Peyer's patch (tissue), 4 donors: ENCODE measurements at regions not wholly inside any gene's neighbourhood (a gene's known extent, or its start where the extent isn't known, plus 50 kb on each side); places are given as distances from the start of the nearest gene placed in this dataset.
"Not testable (repeated sequence)": the region's sequence is repeated elsewhere in the genome, so short reads cannot be mapped to it uniquely, and the experiment has no call there.

Experiments used
- DNase-seq, 3 donors: peaks; one replicate each; pipeline ENCODE4 v3.0.0-alpha.2; 2017 to 2019
- H3K27ac ChIP-seq, 4 donors: fragments of 200-600 bp; sonication (generic); one replicate each; pipeline ENCODE4 v1.5.1; 2016 to 2019
- H3K27me3 ChIP-seq, 2 donors: fragments of 200-600 bp; sonication (generic); one replicate each; pipeline ENCODE4 v1.5.1; 2019
- H3K36me3 ChIP-seq, 3 donors: fragments of 200-600 bp; sonication (generic); one replicate each; pipeline ENCODE4 v1.5.1; 2016 to 2019
- H3K4me1 ChIP-seq, 4 donors: fragments of 200-600 bp; sonication (generic); one replicate each; pipeline ENCODE4 v1.5.1; 2016 to 2019
- H3K4me3 ChIP-seq, 4 donors: fragments of 200-600 bp; sonication (generic); 1 replicate in 3 of 4; 2 replicates in 1 of 4; pipeline ENCODE4 v1.5.1; 2016 to 2019; ENCODE audit warnings: mild to moderate bottlenecking in 1 of 4
- H3K9me3 ChIP-seq, 4 donors: fragments of 200-600 bp; sonication (generic); one replicate each; pipeline ENCODE4 v1.5.1; 2016 to 2019; ENCODE audit warnings: mild to moderate bottlenecking in 1 of 4
- POLR2A ChIP-seq, 2 donors: fragments of 450-650 bp; IDR thresholded peaks; one replicate each; pipeline ENCODE4 v1.5.1; 2017; ENCODE audit warnings: antibody characterized with exemption in 2 of 2, mild to moderate bottlenecking in 2 of 2, moderate library complexity in 2 of 2
- TF ChIP-seq, protein P1 (sequence below), 6 experiments: fragments of 450-650 bp in 4 of 6; fragments of 200-600 bp in 2 of 6; sonication (generic) in 1 of 6; IDR thresholded peaks; one replicate each; pipeline ENCODE4 v1.5.1; 2017 to 2019; ENCODE audit warnings: antibody characterized with exemption in 6 of 6, mild to moderate bottlenecking in 3 of 6, moderate library complexity in 1 of 6

DNA sequence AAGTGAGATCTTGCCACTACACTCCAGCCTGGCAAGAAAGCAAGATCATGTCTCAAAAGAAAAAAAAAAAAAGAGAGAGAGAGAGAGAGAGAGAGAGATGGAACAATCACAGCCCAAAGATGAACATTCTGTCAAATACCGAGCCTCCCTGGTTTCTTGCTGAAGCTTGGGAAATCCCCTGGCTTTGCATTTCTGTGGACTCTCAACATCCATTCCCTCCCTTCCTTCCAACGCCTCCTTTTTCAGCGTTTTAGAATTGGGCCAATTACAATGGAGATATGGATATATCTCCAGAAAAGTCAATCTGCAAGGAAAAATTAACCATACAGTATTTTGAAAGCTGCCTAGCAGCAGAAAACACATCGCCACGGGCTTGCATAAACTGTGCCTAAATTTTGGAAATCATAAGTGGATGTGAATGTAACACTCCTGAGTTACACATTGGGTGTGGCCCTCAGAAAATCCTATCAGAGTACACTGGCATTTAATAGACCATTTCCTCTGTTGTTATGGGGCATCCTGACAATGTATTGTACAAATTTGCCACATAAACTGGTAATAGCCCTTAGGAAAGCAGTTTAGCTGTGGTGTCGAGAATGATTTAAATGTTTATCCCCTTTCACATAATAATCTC is 67.2 kb upstream of the PHLPP1 start:
- DNase-seq: no peak
- no peak for TF ChIP-seq POLR2A (IDR thresholded peaks at IDR 0.05)
- TF ChIP-seq, protein P1, sequence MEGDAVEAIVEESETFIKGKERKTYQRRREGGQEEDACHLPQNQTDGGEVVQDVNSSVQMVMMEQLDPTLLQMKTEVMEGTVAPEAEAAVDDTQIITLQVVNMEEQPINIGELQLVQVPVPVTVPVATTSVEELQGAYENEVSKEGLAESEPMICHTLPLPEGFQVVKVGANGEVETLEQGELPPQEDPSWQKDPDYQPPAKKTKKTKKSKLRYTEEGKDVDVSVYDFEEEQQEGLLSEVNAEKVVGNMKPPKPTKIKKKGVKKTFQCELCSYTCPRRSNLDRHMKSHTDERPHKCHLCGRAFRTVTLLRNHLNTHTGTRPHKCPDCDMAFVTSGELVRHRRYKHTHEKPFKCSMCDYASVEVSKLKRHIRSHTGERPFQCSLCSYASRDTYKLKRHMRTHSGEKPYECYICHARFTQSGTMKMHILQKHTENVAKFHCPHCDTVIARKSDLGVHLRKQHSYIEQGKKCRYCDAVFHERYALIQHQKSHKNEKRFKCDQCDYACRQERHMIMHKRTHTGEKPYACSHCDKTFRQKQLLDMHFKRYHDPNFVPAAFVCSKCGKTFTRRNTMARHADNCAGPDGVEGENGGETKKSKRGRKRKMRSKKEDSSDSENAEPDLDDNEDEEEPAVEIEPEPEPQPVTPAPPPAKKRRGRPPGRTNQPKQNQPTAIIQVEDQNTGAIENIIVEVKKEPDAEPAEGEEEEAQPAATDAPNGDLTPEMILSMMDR (IDR thresholded peaks at IDR 0.05): no peak
- H3K4me3 ChIP-seq: no peak overlapping the region
- H3K4me1 ChIP-seq: no peaks in the 10 kb centered on the region
- no peak overlapping the region for H3K27ac ChIP-seq
- no peaks in the 10 kb centered on the region for H3K27me3 ChIP-seq
- H3K9me3 ChIP-seq: no peaks in the 10 kb centered on the region
- no peaks in the 10 kb centered on the region for H3K36me3 ChIP-seq

DNA sequence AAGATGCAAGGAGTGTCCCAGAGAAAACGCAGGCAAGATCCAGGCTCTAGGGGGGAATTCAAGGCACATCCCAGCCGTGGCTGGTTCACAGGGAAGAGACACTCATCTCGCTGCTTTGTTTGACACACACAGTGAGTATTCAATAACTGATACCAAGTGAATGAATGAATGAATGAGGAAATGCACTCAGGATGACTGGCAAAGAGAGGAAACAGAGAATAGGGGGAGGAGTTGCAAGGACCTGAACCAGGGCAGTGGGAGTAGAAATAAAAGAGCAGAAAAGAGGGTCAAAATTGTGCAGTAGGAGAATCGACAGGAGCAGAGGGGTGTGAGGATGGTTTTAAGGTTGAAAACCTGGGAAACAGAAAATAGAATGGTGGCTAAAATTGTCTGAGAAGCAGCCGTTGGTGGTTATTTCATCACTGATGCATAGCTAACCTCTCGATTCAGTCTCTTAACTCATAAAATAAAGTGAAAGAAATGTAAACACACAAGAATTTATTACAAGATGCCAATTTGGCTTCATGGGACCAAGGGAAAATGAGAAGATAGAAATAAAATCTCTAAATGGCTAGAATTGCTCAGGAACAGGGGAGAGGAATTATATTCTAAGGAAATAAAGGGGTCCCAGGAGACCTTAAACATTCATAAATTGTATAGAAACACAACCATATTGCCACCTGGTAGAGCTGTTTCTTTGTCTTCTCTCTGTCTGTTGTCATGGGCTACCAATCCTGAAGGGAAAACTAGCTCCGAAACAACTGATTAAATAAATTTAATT is 63.9 kb upstream of the PHLPP1 start:
- TF ChIP-seq POLR2A (IDR thresholded peaks at IDR 0.05): no peak
- H3K4me1 ChIP-seq: no peaks in the 10 kb centered on the region
- no peaks in the 10 kb centered on the region for H3K27me3 ChIP-seq
- H3K4me3 ChIP-seq: no peak overlapping the region
- H3K9me3 ChIP-seq: no peaks in the 10 kb centered on the region
- no peak overlapping the region for H3K27ac ChIP-seq
- no peaks in the 10 kb centered on the region for H3K36me3 ChIP-seq
- DNase-seq: no peak

DNA sequence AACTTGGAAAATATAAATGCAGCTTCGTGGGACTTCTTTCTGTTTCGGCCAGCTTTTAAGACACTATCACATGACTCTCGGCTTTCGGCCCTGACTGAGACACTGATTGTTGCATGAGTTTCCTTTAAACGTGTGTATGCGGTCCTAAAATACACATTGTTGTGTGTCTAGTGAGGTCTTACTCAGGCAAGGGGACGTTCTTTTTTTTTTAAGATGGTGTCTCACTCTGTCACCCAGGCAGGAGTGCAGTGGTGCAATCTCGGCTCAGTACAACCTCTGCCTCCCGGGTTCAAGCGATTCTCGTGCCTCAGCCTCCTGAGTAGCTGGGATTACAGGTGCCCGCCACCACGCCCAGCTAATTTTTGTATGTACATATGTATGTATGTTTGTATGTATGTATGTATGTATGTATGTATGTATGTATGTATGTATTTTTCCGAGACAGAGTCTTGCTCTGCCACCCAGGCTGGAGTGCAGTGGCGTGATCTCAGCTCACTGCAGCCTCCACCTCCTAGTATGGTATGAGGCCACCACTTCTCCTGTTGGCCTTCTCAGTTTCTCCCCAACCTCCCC is 63.2 kb upstream of the PHLPP1 start:
- not testable (repeated sequence) for H3K27ac ChIP-seq

DNA sequence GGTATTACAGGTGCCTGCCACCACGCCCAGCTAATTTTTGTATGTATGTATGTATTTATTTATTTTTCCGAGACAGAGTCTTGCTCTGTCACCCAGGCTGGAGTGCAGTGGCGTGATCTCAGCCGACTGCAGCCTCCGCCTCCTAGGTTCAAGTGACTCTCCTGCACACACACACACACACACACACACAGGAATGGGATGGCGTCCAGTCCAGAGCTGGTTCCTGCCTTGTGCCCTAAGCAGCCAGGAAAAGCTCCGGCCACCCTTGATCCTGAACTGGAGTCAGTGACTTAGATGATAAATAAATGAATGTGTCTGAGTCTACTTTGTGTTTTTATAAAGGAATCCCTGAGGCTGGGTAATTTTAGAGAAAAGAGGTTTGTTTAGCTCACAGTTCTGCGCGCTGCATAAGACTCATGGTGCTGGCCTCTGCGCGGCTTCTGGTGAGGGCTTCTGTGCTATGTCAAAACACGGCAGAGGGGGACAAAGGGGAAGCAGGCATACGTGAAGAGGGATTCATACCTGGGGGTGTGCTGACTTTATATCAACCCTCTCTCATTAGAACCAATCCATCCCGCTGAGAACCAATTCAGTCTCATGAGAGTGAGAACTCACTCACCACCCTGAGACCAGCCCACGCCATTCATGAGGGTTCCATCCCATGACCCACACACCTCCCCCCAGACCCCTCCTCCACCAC is 59.7 kb upstream of the PHLPP1 start:
- H3K27ac ChIP-seq: no peak overlapping the region
- no peaks in the 10 kb centered on the region for H3K4me1 ChIP-seq
- TF ChIP-seq POLR2A (IDR thresholded peaks at IDR 0.05): no peak
- TF ChIP-seq, protein P1 (IDR thresholded peaks at IDR 0.05): no peak
- no peaks in the 10 kb centered on the region for H3K36me3 ChIP-seq
- no peak for DNase-seq
- H3K4me3 ChIP-seq: no peak overlapping the region
- H3K27me3 ChIP-seq: no peaks in the 10 kb centered on the region
- no peaks in the 10 kb centered on the region for H3K9me3 ChIP-seq

More for the DNA sequence above, 63.2 kb upstream of the PHLPP1 start:
- not testable (repeated sequence) for H3K27me3 ChIP-seq, H3K9me3 ChIP-seq, H3K36me3 ChIP-seq, H3K4me1 ChIP-seq, DNase-seq, H3K4me3 ChIP-seq

DNA sequence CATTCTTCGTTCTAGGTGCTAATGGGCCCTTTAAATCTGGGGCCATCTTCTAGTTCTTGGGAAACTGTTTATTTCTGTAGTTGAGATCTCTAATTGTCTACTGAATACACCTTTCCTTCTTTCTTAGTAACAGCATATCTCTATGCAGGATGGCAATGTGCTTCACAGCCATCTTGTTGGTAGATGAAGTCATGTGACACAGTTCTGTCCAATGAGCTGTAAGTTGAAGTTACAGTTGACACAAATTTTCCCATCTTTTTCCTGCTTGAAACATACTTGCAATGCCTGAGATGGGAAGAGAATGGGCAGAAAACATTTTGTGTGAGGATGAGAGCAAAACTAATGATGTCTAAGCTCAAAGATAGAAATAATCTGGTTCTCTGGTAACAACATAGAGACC is 57.3 kb upstream of the PHLPP1 start:
- no peak overlapping the region for H3K27ac ChIP-seq
- no peaks in the 10 kb centered on the region for H3K4me1 ChIP-seq
- DNase-seq: no peak
- H3K4me3 ChIP-seq: no peak overlapping the region
- no peaks in the 10 kb centered on the region for H3K9me3 ChIP-seq
- no peak for TF ChIP-seq POLR2A (IDR thresholded peaks at IDR 0.05)
- TF ChIP-seq, protein P1 (IDR thresholded peaks at IDR 0.05): no peak
- no peaks in the 10 kb centered on the region for H3K27me3 ChIP-seq
- no peaks in the 10 kb centered on the region for H3K36me3 ChIP-seq

DNA sequence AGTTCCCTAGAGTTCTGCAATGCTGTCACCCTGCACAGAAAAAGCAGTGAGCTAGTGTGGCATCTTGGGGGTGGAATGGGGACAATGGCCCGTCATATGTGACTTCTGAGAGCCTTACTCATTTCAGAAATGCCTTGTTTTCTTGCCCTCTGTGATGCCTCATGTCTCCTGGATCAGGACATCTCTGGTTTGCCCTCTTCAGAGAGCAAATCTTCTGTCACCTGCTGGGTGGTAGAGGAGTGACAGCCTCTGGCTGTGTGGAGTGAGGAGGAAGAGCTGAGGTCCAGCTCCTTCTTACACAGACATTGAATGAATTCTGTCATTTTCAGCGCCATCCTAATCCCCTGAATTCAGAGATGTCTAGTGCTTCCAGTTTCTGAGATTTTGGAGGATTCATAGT is 55.6 kb upstream of the PHLPP1 start:
- H3K9me3 ChIP-seq: no peaks in the 10 kb centered on the region
- no peak overlapping the region for H3K27ac ChIP-seq
- no peaks in the 10 kb centered on the region for H3K36me3 ChIP-seq
- TF ChIP-seq, protein P1 (IDR thresholded peaks at IDR 0.05): no peak
- TF ChIP-seq POLR2A (IDR thresholded peaks at IDR 0.05): no peak
- DNase-seq: no peak
- no peaks in the 10 kb centered on the region for H3K4me1 ChIP-seq
- H3K27me3 ChIP-seq: no peaks in the 10 kb centered on the region
- no peak overlapping the region for H3K4me3 ChIP-seq
